IMR-90 (cell line): ENCODE measurements at regions not wholly inside any gene's neighbourhood (a gene's known extent, or its start where the extent isn't known, plus 50 kb on each side); places are given as distances from the start of the nearest gene placed in this dataset.

Experiments
- ATAC-seq: fragments of 200-7000 bp; cut with Tn5 transposase; 2 replicates; pipeline ENCODE4 v1.9.1; 2020; ENCODE audit warnings: low read depth, mild to moderate bottlenecking, moderate library complexity
- BruUV-seq: library from RNA; stranded (reverse); fragments of 400-500 nt; replicated peaks from 2 replicates; lab custom pipeline; 2021; lab: Mats Ljungman, UMichigan
- CTCF ChIA-PET: fragments of 300-600 bp; formaldehyde crosslinking; extraction: SDS; loops from one replicate; lab custom pipeline; 2021; ENCODE audit warnings: antibody characterized with exemption; lab: Yijun Ruan, JAX
- POLR2A ChIA-PET: fragments of 300-600 bp; sonication (Branson Sonifier 250); formaldehyde crosslinking; loops from one replicate; lab custom pipeline; 2022; ENCODE audit warnings: antibody characterized with exemption; ENCODE audit not compliant: unreplicated experiment; lab: Charles Lee
- DNase-seq: peaks from one replicate; pipeline ENCODE4 v3.0.0; 2013
- H2AFZ ChIP-seq: replicated peaks from 2 replicates; pipeline ENCODE3; 2013; ENCODE audit warnings: low read length, mild to moderate bottlenecking; ENCODE audit not compliant: poor library complexity
- H2AK5ac ChIP-seq: 2 replicates; pipeline ENCODE4 v1.6.1; 2013; ENCODE audit warnings: low read depth, low read length, inconsistent platforms
- H2AK9ac ChIP-seq: replicated peaks from 2 replicates; pipeline ENCODE3; 2013; ENCODE audit warnings: mild to moderate bottlenecking, low read depth, low read length, moderate library complexity; ENCODE audit not compliant: poor library complexity
- H2BK120ac ChIP-seq: 2 replicates; pipeline ENCODE4 v1.6.1; 2013; ENCODE audit warnings: low read depth, low read length, inconsistent platforms
- H2BK15ac ChIP-seq: 3 replicates; pipeline ENCODE4 v1.6.1; 2013; ENCODE audit warnings: low read depth, low read length, inconsistent platforms
- H2BK20ac ChIP-seq: 2 replicates; pipeline ENCODE4 v1.6.1; 2013; ENCODE audit warnings: low read depth, mild to moderate bottlenecking, inconsistent platforms, low read length, moderate library complexity
- H2BK5ac ChIP-seq: 2 replicates; pipeline ENCODE4 v1.6.1; 2013; ENCODE audit warnings: mild to moderate bottlenecking, low read depth, low read length, inconsistent platforms; ENCODE audit not compliant: poor library complexity, severe bottlenecking
- H3K14ac ChIP-seq: replicated peaks from 2 replicates; pipeline ENCODE4 v1.6.1; 2013; ENCODE audit warnings: low read depth, low read length, inconsistent platforms
- H3K18ac ChIP-seq: 2 replicates; pipeline ENCODE4 v1.6.1; 2013; ENCODE audit warnings: low read depth, low read length, control low read depth
- H3K23ac ChIP-seq: 2 replicates; pipeline ENCODE4 v1.6.1; 2013; ENCODE audit warnings: low read depth, low read length, inconsistent platforms
- H3K27ac ChIP-seq: 2 replicates; pipeline ENCODE4 v1.5.1; 2013; ENCODE audit warnings: mild to moderate bottlenecking, control low read depth, low read length; ENCODE audit not compliant: insufficient read depth
- H3K27me3 ChIP-seq: 2 replicates; pipeline ENCODE4 v1.6.1; 2013; ENCODE audit warnings: low read length; ENCODE audit not compliant: control insufficient read depth, insufficient read depth
- H3K36me3 ChIP-seq: 2 replicates; pipeline ENCODE4 v1.6.1; 2013; ENCODE audit warnings: low read length, mixed read lengths; ENCODE audit not compliant: control insufficient read depth, insufficient read depth
- H3K4ac ChIP-seq: 2 replicates; pipeline ENCODE4 v1.6.1; 2013; ENCODE audit warnings: low read depth, low read length, inconsistent platforms
- H3K4me1 ChIP-seq: 2 replicates; pipeline ENCODE4 v1.6.1; 2013; ENCODE audit warnings: low read length, mixed read lengths; ENCODE audit not compliant: control insufficient read depth, insufficient read depth
- H3K4me2 ChIP-seq: 2 replicates; pipeline ENCODE4 v1.6.1; 2013; ENCODE audit warnings: low read depth, mild to moderate bottlenecking, control low read depth, low read length, moderate library complexity
- H3K4me3 ChIP-seq: 2 replicates; pipeline ENCODE4 v1.5.1; 2013; ENCODE audit warnings: low read depth, mild to moderate bottlenecking, control low read depth, low read length, moderate library complexity; ENCODE audit not compliant: insufficient read depth
- H3K56ac ChIP-seq: 2 replicates; pipeline ENCODE4 v1.6.1; 2013; ENCODE audit warnings: low read length, inconsistent platforms; ENCODE audit not compliant: insufficient read depth; ENCODE audit errors: extremely low read depth
- H3K79me1 ChIP-seq, 2 experiments: 2 replicates each; pipeline ENCODE4 v1.6.1; 2013; ENCODE audit warnings: low read length in 2 of 2, inconsistent platforms in 1 of 2, low read depth in 1 of 2
- H3K9ac ChIP-seq: 2 replicates; pipeline ENCODE4 v1.6.1; 2013; ENCODE audit warnings: low read depth, low read length, control low read depth
- H3K9me1 ChIP-seq: 2 replicates; pipeline ENCODE4 v1.6.1; 2013; ENCODE audit warnings: low read length, inconsistent platforms; ENCODE audit not compliant: insufficient read depth
- H3K9me3 ChIP-seq: 2 replicates; pipeline ENCODE4 v1.6.1; 2013; ENCODE audit warnings: low read length; ENCODE audit not compliant: control insufficient read depth, insufficient read depth
- H4K20me1 ChIP-seq: 2 replicates; pipeline ENCODE4 v1.6.1; 2013; ENCODE audit warnings: low read length, inconsistent platforms; ENCODE audit not compliant: insufficient read depth
- H4K5ac ChIP-seq: 2 replicates; pipeline ENCODE4 v1.6.1; 2013; ENCODE audit warnings: mild to moderate bottlenecking, low read depth, low read length, control low read depth
- H4K8ac ChIP-seq, 2 experiments: 2 replicates each; pipeline ENCODE4 v1.6.1; 2013; ENCODE audit warnings: low read depth in 2 of 2, low read length in 2 of 2, control low read depth in 1 of 2, inconsistent platforms in 1 of 2
- H4K91ac ChIP-seq: 2 replicates; pipeline ENCODE4 v1.6.1; 2013; ENCODE audit warnings: low read depth, low read length, inconsistent platforms; ENCODE audit not compliant: insufficient read depth
- BHLHE40 ChIP-seq: fragments of 150-350 bp; IDR thresholded peaks from 2 replicates; pipeline ENCODE4 v1.6.1; 2016; ENCODE audit warnings: mild to moderate bottlenecking, low read depth, low read length
- CEBPB ChIP-seq: IDR thresholded peaks from 2 replicates; pipeline ENCODE4 v1.6.1; 2012; ENCODE audit warnings: low read depth, low read length, improper control_type of control experiment
- CHD1 ChIP-seq: IDR thresholded peaks from 2 replicates; pipeline ENCODE4 v1.6.1; 2012; ENCODE audit warnings: low read depth, low read length, improper control_type of control experiment
- CTCF ChIP-seq: conservative IDR thresholded peaks from 2 replicates; pipeline ENCODE4 v1.5.1; 2012; ENCODE audit warnings: mild to moderate bottlenecking, low read depth, low read length, improper control_type of control experiment
- FOS ChIP-seq: fragments of 150-350 bp; IDR thresholded peaks from 2 replicates; pipeline ENCODE4 v1.6.1; 2016; ENCODE audit warnings: low read depth, low read length
- MAFK ChIP-seq: IDR thresholded peaks from 2 replicates; pipeline ENCODE4 v1.6.1; 2012; ENCODE audit warnings: low read depth, low read length, improper control_type of control experiment
- MAZ ChIP-seq: IDR thresholded peaks from 2 replicates; pipeline ENCODE4 v1.6.1; 2012; ENCODE audit warnings: low read depth, mild to moderate bottlenecking, low read length, improper control_type of control experiment, moderate library complexity, borderline replicate concordance
- MXI1 ChIP-seq: IDR thresholded peaks from 2 replicates; pipeline ENCODE4 v1.6.1; 2012; ENCODE audit warnings: low read depth, mild to moderate bottlenecking, low read length, moderate library complexity, borderline replicate concordance
- POLR2A ChIP-seq: IDR thresholded peaks from 2 replicates; pipeline ENCODE4 v1.6.1; 2012; ENCODE audit warnings: mild to moderate bottlenecking, low read depth, low read length
- RAD21 ChIP-seq: IDR thresholded peaks from 2 replicates; pipeline ENCODE4 v1.6.1; 2012; ENCODE audit warnings: low read length, improper control_type of control experiment
- RCOR1 ChIP-seq: IDR thresholded peaks from 2 replicates; pipeline ENCODE4 v1.6.1; 2012; ENCODE audit warnings: mild to moderate bottlenecking, low read length, improper control_type of control experiment; ENCODE audit not compliant: insufficient replicate concordance
- RFX5 ChIP-seq: IDR thresholded peaks from 2 replicates; pipeline ENCODE4 v1.8.0; 2012; ENCODE audit warnings: low read depth, mild to moderate bottlenecking, low read length, moderate library complexity
- SMC3 ChIP-seq: fragments of 150-350 bp; IDR thresholded peaks from 2 replicates; pipeline ENCODE4 v1.6.1; 2016; ENCODE audit warnings: low read depth, mild to moderate bottlenecking, antibody characterized with exemption, low read length, moderate library complexity
- WGBS, 2 experiments: methylation state at CpG; one replicate each; pipeline versions ENCODE4 v1.1.5 to v1.1.7; 2013; ENCODE audit warnings: missing lambda C conversion rate in 2 of 2; ENCODE audit not compliant: insufficient read length in 1 of 2; ENCODE audit errors: extremely low coverage in 2 of 2; 5-methylcytosine and 5-hydroxymethylcytosine counted together
- dilution Hi-C: fragments of 300-500 bp; cut with HindIII; formaldehyde crosslinking; loops from one replicate; pipeline ENCODE4 v1.14.3; 2018; ENCODE audit warnings: low sequenced_read_pairs; ENCODE audit not compliant: unreplicated experiment
- in situ Hi-C: fragments of 300-500 bp; cut with MboI; formaldehyde crosslinking; loops from 3 replicates; pipeline ENCODE4 v1.14.3; 2019; ENCODE audit warnings: low sequenced_read_pairs, inconsistent platforms, mixed read lengths
- intact Hi-C: fragments of 100-400 bp; cut with micrococcal nuclease; formaldehyde crosslinking; loops from 2 replicates; pipeline ENCODE4 v1.10.0; 2022
- TF ChIP-seq, protein P1 (sequence below): fragments of 150-350 bp; IDR thresholded peaks from 2 replicates; pipeline ENCODE4 v1.6.1; 2017; ENCODE audit warnings: mild to moderate bottlenecking, antibody characterized with exemption, low read length, low read depth

DNA sequence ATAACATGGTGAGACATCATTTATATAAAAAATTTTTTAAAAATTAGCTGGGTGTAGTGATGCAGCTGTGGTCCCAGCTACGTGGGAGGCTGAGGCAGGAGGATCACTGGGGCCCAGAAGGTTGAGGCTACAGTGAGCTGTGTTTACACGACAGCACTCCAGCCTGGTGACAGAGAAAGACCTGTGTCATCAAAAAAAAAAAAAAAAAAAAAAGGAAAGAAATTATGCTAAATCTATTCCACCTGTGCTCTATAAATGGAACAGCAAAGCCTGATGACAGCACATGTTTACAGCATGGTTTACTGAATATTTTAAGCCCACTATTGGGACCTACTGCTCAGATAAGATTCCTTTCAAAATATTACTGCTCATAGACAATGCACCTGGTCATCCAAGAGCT, 217.6 kb downstream of the PRDM2 start:
- ATAC-seq = no peak
- ChIA-PET CTCF (no interaction called here), POLR2A (no interaction called here)
- in situ Hi-C loops = no loop called here
- H2AFZ ChIP-seq = no peak overlapping the region
- no peaks in the 10 kb centered on the region for H4K20me1 ChIP-seq
- no peak overlapping the region for H2BK15ac ChIP-seq
- no peaks in the 10 kb centered on the region for H3K27me3 ChIP-seq
- H3K56ac ChIP-seq = no peak overlapping the region
- H3K36me3 ChIP-seq = no peaks in the 10 kb centered on the region
- H3K4ac ChIP-seq = no peak overlapping the region
- H3K14ac ChIP-seq = no peak overlapping the region
- H3K9me3 ChIP-seq = peaks cover 18% of the 10 kb centered on the region
- H2BK5ac ChIP-seq = no peak overlapping the region
- no peak for DNase-seq
- H3K4me2 ChIP-seq = no peak overlapping the region
- H2BK20ac ChIP-seq = no peak overlapping the region
- BruUV-seq = no TSS peak
- WGBS, 2 experiments = no CpG with 5 or more reads among the region's 2 CpGs
- H3K9ac ChIP-seq = no peak overlapping the region
- dilution Hi-C loops = no loop called here
- H3K4me3 ChIP-seq = no peak overlapping the region
- intact Hi-C loops = no loop called here
- no peak overlapping the region for H3K27ac ChIP-seq
- H4K91ac ChIP-seq = no peak overlapping the region
- H3K18ac ChIP-seq = no peak overlapping the region
- no peak overlapping the region for H3K23ac ChIP-seq
- H2AK9ac ChIP-seq = no peak overlapping the region
- H2AK5ac ChIP-seq = no peak overlapping the region
- H3K4me1 ChIP-seq = no peaks in the 10 kb centered on the region
- TF ChIP-seq CTCF (no peak), CHD1 (no peak), CEBPB (no peak), RAD21 (no peak), MAFK (no peak), BHLHE40 (no peak), MXI1 (no peak), RFX5 (no peak), SMC3 (no peak), POLR2A (no peak), MAZ (no peak), RCOR1 (no peak), FOS (no peak)
- TF ChIP-seq, protein P1, sequence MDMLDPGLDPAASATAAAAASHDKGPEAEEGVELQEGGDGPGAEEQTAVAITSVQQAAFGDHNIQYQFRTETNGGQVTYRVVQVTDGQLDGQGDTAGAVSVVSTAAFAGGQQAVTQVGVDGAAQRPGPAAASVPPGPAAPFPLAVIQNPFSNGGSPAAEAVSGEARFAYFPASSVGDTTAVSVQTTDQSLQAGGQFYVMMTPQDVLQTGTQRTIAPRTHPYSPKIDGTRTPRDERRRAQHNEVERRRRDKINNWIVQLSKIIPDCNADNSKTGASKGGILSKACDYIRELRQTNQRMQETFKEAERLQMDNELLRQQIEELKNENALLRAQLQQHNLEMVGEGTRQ = no peak
- no peak overlapping the region for H2BK120ac ChIP-seq
- H4K8ac ChIP-seq = no peak overlapping the region
- H3K9me1 ChIP-seq = no peaks in the 10 kb centered on the region
- H3K79me1 ChIP-seq = no peaks in the 10 kb centered on the region
- H4K5ac ChIP-seq = no peak overlapping the region
